ENCODE measurements at regions not wholly inside any gene's neighbourhood (a gene's known extent, or its start where the extent isn't known, plus 50 kb on each side); places are given as distances from the start of the nearest gene placed in this dataset.

GRCh38 chr4:13921805-13922204 lies 294.3 kb upstream of the BOD1L1 start (continued):
- TF ChIP-seq CTCF (IDR thresholded peaks at IDR 0.05; ENCODE audit: control extremely low read depth in 1 of 3, insufficient read depth in 1 of 3, low read depth in 1 of 3, low read length in 3 of 3) (no peak), SIX5 (IDR thresholded peaks at IDR 0.05; ENCODE audit: low read depth, low read length) (no peak), TCF12 (IDR thresholded peaks at IDR 0.05; ENCODE audit: low read depth, low read length) (no peak), KDM5A (IDR thresholded peaks at IDR 0.05; ENCODE audit: low read length) (no peak), CHD7 (IDR thresholded peaks at IDR 0.05; ENCODE audit: insufficient replicate concordance, low read length) (no peak), ATF2 (IDR thresholded peaks at IDR 0.05; ENCODE audit: low read length) (no peak), NRF1 (IDR thresholded peaks at IDR 0.05; ENCODE audit: low read depth, low read length) (no peak), SP2 (IDR thresholded peaks at IDR 0.05; ENCODE audit: low read length) (no peak)

Data from H1 (cell line).